ENCODE measurements at regions not wholly inside any gene's neighbourhood (a gene's known extent, or its start where the extent isn't known, plus 50 kb on each side); places are given as distances from the start of the nearest gene placed in this dataset.
"Not testable (repeated sequence)": the region's sequence is repeated elsewhere in the genome, so short reads cannot be mapped to it uniquely, and the experiment has no call there.

DNA sequence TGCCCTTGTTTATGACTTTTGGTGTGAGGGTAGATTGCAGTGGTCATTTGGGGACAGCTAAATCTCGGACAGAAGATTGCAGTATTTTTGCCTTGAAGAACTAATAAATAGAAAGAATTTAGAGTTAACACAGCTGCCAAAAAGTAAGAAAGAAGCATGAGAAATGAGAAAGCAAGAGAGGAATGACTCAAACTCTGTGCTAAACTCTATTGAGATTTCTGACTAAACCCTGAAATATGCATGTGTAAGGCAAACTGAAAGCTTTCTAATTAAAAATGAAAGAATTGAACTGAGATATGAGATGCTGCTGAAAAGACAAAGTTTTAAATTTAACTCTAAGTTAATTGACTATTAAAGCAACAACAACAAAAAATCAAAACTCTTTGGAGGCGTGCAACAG is 791.3 kb downstream of the RAB28 start:
- no peak for DNase-seq (ENCODE audit: low read depth)

GRCh38 chr4:12691168-12691567 is 793.0 kb downstream of the RAB28 start:
- DNase-seq (ENCODE audit: low read depth): no peak

DNA sequence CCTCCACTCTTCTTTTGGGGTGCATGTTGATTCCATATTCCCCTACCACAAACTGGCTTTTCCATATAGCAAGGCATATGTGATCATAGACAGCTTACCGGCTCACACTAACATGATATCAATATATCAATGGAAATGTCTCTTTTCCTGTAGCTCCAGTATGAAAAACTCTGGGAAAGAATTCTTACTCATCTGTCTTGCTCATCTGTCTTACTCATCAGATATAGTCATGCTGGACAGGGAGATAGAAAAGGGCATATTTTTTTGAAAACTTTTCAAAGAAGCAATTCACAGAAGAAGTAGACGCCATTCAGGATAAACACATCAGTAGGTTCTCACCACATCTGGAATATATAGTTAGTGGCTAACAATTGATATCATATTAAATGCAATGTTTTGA is 794.7 kb downstream of the RAB28 start:
- no peak for DNase-seq (ENCODE audit: low read depth)

- DNase-seq (ENCODE audit: low read depth): no peak
Observed at GRCh38 chr4:12679217-12679616, 804.9 kb downstream of the RAB28 start.

DNA sequence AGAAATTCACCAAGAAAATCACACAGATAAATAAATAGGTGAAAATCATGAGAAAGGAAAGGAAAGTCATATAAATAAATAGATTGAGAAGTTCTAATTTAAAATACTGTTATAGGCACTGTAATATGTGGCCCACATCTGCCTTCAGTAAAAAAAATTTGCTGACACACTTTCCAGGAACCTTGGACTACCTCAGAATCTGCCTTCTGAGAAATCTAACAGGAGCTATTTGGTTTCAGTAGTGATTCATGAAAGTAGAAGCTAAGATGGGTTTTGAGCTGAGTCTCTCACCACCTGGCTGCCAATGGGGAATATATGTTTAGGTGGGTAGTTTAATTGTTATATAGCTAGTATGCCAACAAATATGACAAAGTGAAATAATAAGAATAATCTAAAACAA is 810.0 kb downstream of the RAB28 start:
- no peak for DNase-seq (ENCODE audit: low read depth)

- no peak for DNase-seq (ENCODE audit: low read depth)
Observed at GRCh38 chr4:12672303-12672702, 811.8 kb downstream of the RAB28 start.

- DNase-seq (ENCODE audit: low read depth): no peak
Observed at GRCh38 chr4:12658146-12658545, 826.0 kb downstream of the RAB28 start.

DNA sequence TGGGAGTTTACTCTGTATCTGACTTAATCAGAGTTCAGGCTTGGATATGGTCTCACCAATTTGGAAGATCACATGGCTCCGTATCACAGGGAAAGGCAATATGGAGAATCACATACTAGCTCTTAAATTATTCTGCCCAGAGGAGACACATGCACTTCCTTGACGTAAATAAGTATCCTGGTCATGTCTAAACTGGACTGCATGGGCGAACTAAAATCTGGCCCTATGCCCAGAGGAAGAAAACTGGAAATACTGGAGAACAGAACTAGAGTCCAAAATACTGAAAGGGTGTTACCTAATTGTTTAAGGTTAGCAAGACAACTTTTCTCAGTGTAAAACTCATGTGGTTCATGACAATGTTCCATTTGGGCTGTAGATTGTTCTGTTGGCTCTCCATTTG is 832.3 kb downstream of the RAB28 start:
- no peak for DNase-seq (ENCODE audit: low read depth)

- DNase-seq (ENCODE audit: low read depth): no peak
Observed at GRCh38 chr4:12645732-12646131, 838.4 kb downstream of the RAB28 start.

DNA sequence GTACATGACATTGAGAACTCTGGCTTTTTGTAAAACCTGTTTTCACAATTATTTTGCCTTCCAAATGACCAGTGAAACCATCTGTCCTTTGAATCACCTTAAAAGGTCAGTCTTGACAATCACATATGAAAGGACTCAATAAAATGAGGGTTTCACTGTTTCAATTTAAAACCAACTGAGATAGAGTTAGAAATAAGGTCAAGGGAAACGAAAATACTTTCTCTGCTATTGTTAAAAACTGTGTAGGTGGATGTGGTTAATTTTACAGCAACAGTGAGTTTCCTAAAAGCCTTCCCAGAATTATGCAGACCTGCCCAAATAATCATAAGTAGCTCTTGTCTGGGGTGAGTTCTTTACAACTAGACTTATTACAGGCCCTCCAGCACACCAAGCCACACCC is 839.9 kb downstream of the RAB28 start:
- DNase-seq (ENCODE audit: low read depth): no peak

DNA sequence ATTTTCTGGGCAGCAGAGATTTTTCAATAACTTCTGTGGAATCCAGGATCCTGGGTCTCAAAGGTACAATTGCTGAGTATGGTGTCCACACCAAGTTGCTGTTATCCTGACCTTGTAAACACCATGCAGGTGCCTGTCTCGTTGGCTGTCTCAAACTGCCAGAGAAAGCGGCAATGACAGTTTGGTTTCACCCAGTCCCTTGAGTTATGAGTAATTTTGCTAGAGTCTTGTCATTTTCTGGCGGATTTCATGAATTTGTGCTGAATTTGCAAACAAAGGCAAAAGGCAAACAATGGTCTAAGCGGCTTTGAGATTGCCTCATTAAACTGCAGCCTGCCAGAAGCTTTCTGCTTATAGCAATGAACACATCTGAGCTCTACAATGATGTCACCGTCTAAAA is 847.9 kb downstream of the RAB28 start:
- no peak for DNase-seq (ENCODE audit: low read depth)

DNA sequence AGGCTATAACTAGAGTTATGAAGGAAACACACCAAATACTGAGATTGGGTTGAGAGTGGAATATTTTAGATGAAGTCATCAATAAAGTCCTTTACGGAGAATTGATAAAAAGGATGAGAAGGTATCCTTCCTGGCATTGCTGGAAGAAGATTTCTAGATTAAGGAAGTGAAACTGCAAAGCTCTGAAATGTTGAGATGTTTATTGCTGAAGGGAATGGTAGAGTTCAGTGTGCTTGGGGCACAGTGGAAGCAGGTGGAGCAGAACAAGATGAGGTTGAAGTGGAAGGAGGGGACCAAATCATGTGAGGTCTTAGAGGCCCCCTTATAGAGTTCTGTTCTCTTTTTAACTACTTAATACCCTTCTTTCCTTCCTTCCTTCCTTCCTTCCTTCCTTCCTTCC is 848.5 kb downstream of the RAB28 start:
- no peak for DNase-seq (ENCODE audit: low read depth)

- peak; percentile 61 for DNase-seq (ENCODE audit: low read depth)
Observed at GRCh38 chr4:12633053-12633651, 851.0 kb downstream of the RAB28 start.

- DNase-seq (ENCODE audit: low read depth): no peak
Observed at GRCh38 chr4:12615822-12616221, 868.3 kb downstream of the RAB28 start.

DNA sequence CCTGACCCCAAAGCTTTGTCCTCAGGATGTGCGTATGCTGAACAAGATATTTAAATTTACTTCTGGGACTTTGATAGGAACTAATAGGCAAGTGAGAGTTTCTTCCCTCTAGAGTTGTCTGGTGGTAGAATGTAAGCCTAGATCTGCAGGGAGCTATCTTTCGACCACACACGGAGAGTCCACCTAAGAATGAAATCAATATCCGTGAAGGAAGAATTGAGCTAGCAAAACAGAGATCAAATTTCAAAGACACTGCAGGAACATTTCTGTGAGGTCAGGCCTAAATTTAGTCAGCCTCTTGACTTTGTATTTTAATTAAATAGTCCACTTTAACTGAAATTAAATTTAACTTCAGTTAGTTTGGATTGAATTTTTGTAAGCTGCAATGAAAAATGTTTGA is 871.3 kb downstream of the RAB28 start:
- DNase-seq (ENCODE audit: low read depth): no peak

DNA sequence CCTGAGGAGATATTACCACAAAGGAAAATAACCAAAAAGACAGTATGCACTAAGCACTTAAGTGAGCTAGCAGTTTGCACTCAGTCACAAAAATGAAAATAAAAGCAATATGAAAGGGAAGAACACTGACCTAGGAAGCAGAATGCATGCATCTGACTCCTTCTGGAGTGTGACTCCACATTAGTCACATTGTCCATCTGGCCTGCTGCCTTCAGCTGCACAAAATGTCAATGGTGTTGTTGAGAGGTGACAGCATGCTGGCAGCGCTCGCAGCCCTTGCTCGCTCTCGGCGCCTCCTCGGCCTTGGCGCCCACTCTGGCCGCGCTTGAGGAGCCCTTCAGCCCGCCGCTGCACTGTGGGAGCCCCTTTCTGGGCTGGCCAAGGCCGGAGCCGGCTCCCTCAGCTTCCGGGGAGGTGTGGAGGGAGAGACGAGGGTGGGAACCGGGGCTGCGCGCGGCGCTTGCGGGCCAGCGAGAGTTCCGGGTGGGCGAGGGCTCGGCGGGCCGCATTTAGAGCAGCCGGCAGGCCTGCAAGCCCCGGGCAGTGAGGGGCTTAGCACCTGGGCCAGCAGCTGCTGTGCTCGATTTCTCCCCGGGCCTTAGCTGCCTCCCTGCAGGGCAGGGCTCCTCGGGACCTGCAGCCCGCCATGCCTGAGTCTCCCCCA is 874.8 kb downstream of the RAB28 start:
- DNase-seq (ENCODE audit: low read depth): not testable (repeated sequence)

DNA sequence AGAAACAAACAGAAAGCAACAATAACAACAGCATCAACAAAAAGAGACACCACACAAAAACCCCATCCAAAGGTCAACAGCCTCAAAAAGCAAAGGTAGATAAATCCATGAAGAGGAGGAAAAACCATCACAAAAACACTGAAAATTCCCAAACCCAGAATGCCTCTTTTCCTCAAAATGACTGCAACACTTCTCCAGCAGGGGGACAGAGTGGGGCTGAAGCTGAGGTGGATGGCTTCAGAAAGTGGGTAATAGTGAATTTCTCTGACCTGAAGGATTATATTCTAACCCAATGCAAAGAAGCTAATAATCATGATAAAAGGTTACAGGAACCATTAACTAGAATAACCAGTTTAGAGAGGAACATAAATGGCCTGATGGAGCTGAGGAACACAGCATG is 888.2 kb downstream of the RAB28 start:
- DNase-seq (ENCODE audit: low read depth): no peak

GRCh38 chr4:12595489-12595888 is 888.7 kb downstream of the RAB28 start:
- DNase-seq (ENCODE audit: low read depth): no peak

GRCh38 chr4:12588582-12588981 is 895.6 kb downstream of the RAB28 start:
- DNase-seq (ENCODE audit: low read depth): no peak

DNA sequence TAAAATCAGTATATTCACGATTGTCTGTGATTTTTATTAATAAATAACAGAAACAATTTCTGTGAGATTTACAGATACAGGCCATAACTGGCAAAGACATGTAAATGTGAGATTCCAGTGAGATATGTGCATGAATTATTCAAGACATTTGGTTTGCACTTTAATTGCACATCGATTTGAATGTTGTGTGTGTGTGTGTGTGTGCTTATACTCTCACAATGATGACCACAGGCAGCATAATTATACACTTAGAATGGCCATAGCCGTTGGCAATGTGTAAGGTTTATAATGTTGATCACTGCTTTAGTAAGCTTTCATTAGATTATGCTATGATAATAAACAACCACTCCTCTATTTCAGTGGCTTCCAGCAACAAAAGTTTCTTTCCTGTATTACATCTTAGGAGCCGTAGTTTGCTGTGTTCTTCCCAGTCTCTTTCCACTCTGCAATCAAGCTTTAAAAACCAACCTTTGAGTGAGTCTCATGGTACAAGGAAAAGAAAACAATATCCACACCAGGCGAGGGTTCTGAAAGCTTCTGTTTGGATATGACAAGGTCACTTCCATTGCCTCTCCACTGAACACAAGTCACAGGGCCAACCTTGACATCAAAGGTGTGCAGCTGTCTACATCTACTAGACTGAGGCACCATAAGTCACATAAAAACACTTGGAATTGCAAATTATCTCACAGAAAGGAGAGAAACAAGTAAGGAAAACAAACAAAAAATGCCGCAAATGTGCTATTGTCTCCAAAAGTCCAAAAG is 897.7 kb downstream of the RAB28 start:
- DNase-seq (ENCODE audit: low read depth): no peak

DNA sequence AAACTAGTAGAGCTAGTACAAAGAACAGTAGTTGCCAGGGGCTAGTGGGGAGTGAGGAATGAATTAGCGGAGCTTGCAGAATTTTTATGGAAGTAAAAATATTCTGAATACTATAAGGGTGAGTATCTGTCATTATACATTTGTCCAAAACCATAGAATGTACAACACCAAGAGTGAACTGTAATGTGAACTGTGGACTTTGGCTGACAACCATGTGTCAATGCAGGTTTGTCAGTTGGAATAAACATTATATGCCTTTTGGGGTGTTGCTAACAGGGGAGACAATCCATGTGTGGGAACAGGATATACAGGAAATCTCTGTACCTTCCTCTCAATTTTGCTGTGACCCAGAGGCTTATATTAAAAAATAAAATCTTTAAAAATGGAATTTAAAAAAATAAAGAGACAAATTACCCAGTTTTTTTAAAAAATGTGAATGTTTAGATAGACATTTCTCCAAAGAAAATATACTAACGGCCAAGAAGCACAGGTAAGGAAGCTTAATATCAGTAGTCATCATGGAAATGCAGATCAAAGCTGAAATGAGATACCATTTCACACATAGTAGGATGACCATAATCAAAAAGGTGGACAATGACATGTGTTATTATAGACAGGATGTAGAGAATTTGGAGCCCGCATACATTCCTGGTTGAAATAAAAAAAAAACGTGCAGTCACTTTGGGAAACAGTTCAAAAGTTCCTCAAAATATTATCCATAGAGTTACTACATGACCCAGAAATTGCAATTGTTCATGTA is 899.8 kb downstream of the RAB28 start:
- no peak for DNase-seq (ENCODE audit: low read depth)

DNA sequence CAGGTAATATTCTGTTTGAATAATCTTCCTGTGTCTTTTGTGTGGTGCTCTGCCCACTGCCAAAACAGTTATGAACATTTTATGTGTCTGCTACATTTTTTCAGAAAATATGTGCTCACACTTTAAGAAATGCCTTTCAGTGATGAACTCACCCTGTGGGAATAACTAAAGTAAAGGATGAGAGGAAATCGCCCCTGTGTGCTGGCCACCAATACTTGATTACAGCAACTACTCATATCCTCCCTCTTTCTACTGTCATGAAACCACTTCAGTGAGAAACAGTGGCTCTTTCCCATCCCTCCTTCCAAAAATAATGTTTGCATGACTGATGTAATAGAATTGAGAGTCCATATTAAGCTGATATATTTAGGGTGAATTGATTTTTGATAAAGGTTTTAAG is 900.9 kb downstream of the RAB28 start:
- no peak for DNase-seq (ENCODE audit: low read depth)

- no peak for DNase-seq (ENCODE audit: low read depth)
Observed at GRCh38 chr4:12580787-12581186, 903.4 kb downstream of the RAB28 start.
